Neural progenitor cell (in vitro differentiated cells): ENCODE measurements at regions not wholly inside any gene's neighbourhood (a gene's known extent, or its start where the extent isn't known, plus 50 kb on each side); places are given as distances from the start of the nearest gene placed in this dataset.

Experiments
- EZH2 ChIP-seq: fragments of 200-600 bp; sonication (generic); IDR thresholded peaks from 2 replicates; pipeline ENCODE4 v1.6.1; 2017; ENCODE audit warnings: antibody characterized with exemption, mild to moderate bottlenecking, moderate library complexity
- TF ChIP-seq, protein P1 (sequence below): fragments of 200-600 bp; sonication (generic); IDR thresholded peaks from 2 replicates; pipeline ENCODE4 v1.5.1; 2017; ENCODE audit warnings: antibody characterized with exemption, mild to moderate bottlenecking

- TF ChIP-seq, protein P1, sequence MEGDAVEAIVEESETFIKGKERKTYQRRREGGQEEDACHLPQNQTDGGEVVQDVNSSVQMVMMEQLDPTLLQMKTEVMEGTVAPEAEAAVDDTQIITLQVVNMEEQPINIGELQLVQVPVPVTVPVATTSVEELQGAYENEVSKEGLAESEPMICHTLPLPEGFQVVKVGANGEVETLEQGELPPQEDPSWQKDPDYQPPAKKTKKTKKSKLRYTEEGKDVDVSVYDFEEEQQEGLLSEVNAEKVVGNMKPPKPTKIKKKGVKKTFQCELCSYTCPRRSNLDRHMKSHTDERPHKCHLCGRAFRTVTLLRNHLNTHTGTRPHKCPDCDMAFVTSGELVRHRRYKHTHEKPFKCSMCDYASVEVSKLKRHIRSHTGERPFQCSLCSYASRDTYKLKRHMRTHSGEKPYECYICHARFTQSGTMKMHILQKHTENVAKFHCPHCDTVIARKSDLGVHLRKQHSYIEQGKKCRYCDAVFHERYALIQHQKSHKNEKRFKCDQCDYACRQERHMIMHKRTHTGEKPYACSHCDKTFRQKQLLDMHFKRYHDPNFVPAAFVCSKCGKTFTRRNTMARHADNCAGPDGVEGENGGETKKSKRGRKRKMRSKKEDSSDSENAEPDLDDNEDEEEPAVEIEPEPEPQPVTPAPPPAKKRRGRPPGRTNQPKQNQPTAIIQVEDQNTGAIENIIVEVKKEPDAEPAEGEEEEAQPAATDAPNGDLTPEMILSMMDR: no peak
- no peak for TF ChIP-seq EZH2
Measured at GRCh38 chr2:217372794-217373193, 512.9 kb upstream of the TNP1 start.
